ENCODE measurements at regions not wholly inside any gene's neighbourhood (a gene's known extent, or its start where the extent isn't known, plus 50 kb on each side); places are given as distances from the start of the nearest gene placed in this dataset.
A peak's percentile ranks its signal among the peaks of the same experiment; 100 is the strongest.

GRCh38 chr15:97153356-97153965, 807.0 kb upstream of the ARRDC4 start (continued):
- TF ChIP-seq, protein P1, sequence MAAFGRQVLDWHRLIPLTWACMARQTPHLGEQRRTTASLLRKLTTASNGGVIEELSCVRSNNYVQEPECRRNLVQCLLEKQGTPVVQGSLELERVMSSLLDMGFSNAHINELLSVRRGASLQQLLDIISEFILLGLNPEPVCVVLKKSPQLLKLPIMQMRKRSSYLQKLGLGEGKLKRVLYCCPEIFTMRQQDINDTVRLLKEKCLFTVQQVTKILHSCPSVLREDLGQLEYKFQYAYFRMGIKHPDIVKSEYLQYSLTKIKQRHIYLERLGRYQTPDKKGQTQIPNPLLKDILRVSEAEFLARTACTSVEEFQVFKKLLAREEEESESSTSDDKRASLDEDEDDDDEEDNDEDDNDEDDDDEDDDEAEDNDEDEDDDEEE (CRISPR knock-in tag; IDR thresholded peaks at IDR 0.05): no peak
- TF ChIP-seq SOX13 (IDR thresholded peaks at IDR 0.05): no peak
- no peak for TF ChIP-seq SOX13 (CRISPR knock-in tag; conservative IDR thresholded peaks at IDR 0.05 in 1 of 2, IDR thresholded peaks at IDR 0.05 in 1 of 2)
- TF ChIP-seq HNRNPK (IDR thresholded peaks at IDR 0.05; ENCODE audit: low read depth, low read length, poor library complexity, severe bottlenecking): no peak
- TF ChIP-seq POLR2A (IDR thresholded peaks at IDR 0.05; ENCODE audit: insufficient read depth in 1 of 2, low read depth in 2 of 2, low read length in 2 of 2): no peak
- TF ChIP-seq, protein P2, sequence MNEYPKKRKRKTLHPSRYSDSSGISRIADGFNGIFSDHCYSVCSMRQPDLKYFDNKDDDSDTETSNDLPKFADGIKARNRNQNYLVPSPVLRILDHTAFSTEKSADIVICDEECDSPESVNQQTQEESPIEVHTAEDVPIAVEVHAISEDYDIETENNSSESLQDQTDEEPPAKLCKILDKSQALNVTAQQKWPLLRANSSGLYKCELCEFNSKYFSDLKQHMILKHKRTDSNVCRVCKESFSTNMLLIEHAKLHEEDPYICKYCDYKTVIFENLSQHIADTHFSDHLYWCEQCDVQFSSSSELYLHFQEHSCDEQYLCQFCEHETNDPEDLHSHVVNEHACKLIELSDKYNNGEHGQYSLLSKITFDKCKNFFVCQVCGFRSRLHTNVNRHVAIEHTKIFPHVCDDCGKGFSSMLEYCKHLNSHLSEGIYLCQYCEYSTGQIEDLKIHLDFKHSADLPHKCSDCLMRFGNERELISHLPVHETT (CRISPR knock-in tag; conservative IDR thresholded peaks at IDR 0.05): no peak

GRCh38 chr15:97156739-97157265, 803.7 kb upstream of the ARRDC4 start:
- Histone ChIP-seq H3K9ac (ENCODE audit: insufficient read depth, low read depth, low read length) (no peak overlapping the region), H3K4me1 (ENCODE audit: insufficient read depth, low read length) (no peaks in the 10 kb centered on the region), H4K20me1 (ENCODE audit: insufficient read depth, low read length) (no peaks in the 10 kb centered on the region), H3K4me3 (replicated peaks in 1 of 3; ENCODE audit: insufficient read depth in 1 of 3, low read depth in 2 of 3, low read length in 3 of 3) (no peak overlapping the region), H3K9me3 (ENCODE audit: low read length) (peaks cover 64% of the 10 kb centered on the region), H3K27ac (ENCODE audit: extremely low read length, insufficient read depth, low read length) (no peak overlapping the region), H3K36me3 (replicated peaks in 1 of 2; ENCODE audit: control insufficient read depth in 1 of 2, insufficient read depth in 2 of 2, low read length in 2 of 2) (no peaks in the 10 kb centered on the region), H2AFZ (ENCODE audit: low read length) (no peak overlapping the region), H3K79me2 (ENCODE audit: insufficient read depth, low read length) (no peaks in the 10 kb centered on the region), H3K27me3 (ENCODE audit: control insufficient read depth in 1 of 2, insufficient read depth in 2 of 2, low read length in 2 of 2) (no peaks in the 10 kb centered on the region), H3K4me2 (ENCODE audit: low read depth, low read length) (no peak overlapping the region)
- DNase-seq (ENCODE audit: low spot score) (no peak), ATAC-seq (no peak), FAIRE-seq (no peak)
- TF ChIP-seq MAFF (IDR thresholded peaks at IDR 0.05; ENCODE audit: low read depth, low read length) (peak; percentile 85), ATRX (CRISPR knock-in tag; IDR thresholded peaks at IDR 0.05; ENCODE audit: borderline replicate concordance) (no peak), NFE2L2 (IDR thresholded peaks at IDR 0.05; ENCODE audit: low read length) (peak; percentile 29; the same call in 1 of the 2 replicates), RAD21 (CRISPR knock-in tag; IDR thresholded peaks at IDR 0.05) (no peak), MAFK (conservative IDR thresholded peaks at IDR 0.05 in 1 of 2, IDR thresholded peaks at IDR 0.05 in 1 of 2; ENCODE audit: low read length in 2 of 2) (peak; percentile 77 to 92; a peak in 3 of 4 replicates)
- intact Hi-C loops (cut with micrococcal nuclease; ENCODE audit: unreplicated experiment): no loop called here
- no TSS peak for BruUV-seq (replicated peaks)
- POLR2A ChIA-PET: no interaction called here
- CTCF ChIA-PET (ENCODE audit: low intra/inter-chr PET ratio, low total read pairs): no interaction called here
- in situ Hi-C loops (cut with HindIII; ENCODE audit: extremely low pct_ligation_motif_present, low pct_unique_long_range_greater_than_20kb): no loop called here
- WGBS (ENCODE audit: low lambda C conversion rate): 4% methylated on average over 2 of the region's 2 CpGs

Data from HepG2 (cell line).